GM12878 (cell line): ENCODE measurements at regions not wholly inside any gene's neighbourhood (a gene's known extent, or its start where the extent isn't known, plus 50 kb on each side); places are given as distances from the start of the nearest gene placed in this dataset.

Experiments
- ATAC-seq: fragments of 200-7000 bp; cut with Tn5 transposase; 3 replicates; pipeline ENCODE4 v1.9.1; 2020; ENCODE audit warnings: mild to moderate bottlenecking, moderate library complexity
- BruUV-seq: library from RNA; stranded (reverse); fragments of 400-500 nt; replicated peaks from 2 replicates; lab custom pipeline; 2021; lab: Mats Ljungman, UMichigan
- CTCF ChIA-PET: fragments of 300-600 bp; sonication (Branson Sonifier 250); formaldehyde crosslinking; extraction: SDS; loops from one replicate; lab custom pipeline; 2021; ENCODE audit warnings: inconsistent platforms; lab: Yijun Ruan, JAX
- POLR2A ChIA-PET: fragments of 350-600 bp; formaldehyde crosslinking; extraction: SDS; loops from one replicate; lab custom pipeline; 2021; ENCODE audit warnings: inconsistent platforms; lab: Charles Lee
- RAD21 ChIA-PET: fragments of 300-600 bp; sonication (Branson Sonifier 250); formaldehyde crosslinking; loops from one replicate; lab custom pipeline; 2023; ENCODE audit warnings: antibody characterized with exemption; ENCODE audit not compliant: unreplicated experiment; lab: Charles Lee
- SMC1A ChIA-PET: fragments of 300-600 bp; sonication (Branson Sonifier 250); formaldehyde crosslinking; loops from one replicate; lab custom pipeline; 2023; ENCODE audit not compliant: unreplicated experiment, uncharacterized antibody; lab: Charles Lee
- DNase-seq: peaks from one replicate; pipeline ENCODE4 v3.0.0-alpha.2; 2011; ENCODE audit warnings: low read depth, low spot score
- FAIRE-seq: peaks from 3 replicates; lab custom pipeline; 2011; peaks lifted over from hg19 to GRCh38; lab: Jason Lieb, UNC
- H2AFZ ChIP-seq: 2 replicates; pipeline ENCODE4 v1.6.0; 2011; ENCODE audit warnings: low read depth, low read length, control low read depth; ENCODE audit not compliant: control insufficient read depth
- H3K27ac ChIP-seq: 2 replicates; pipeline ENCODE4 v1.5.1; 2011; ENCODE audit warnings: control low read depth; ENCODE audit not compliant: control insufficient read depth, insufficient read depth
- H3K27me3 ChIP-seq, 2 experiments: replicated peaks in 1 of 2; 2 replicates each; pipeline versions ENCODE4 v1.6.0 to v1.6.1; 2011; ENCODE audit warnings: low read length in 1 of 2; ENCODE audit not compliant: control insufficient read depth in 2 of 2, insufficient read depth in 2 of 2
- H3K36me3 ChIP-seq, 2 experiments: 2 replicates each; pipeline ENCODE4 v1.5.1; 2011; ENCODE audit warnings: low read length in 1 of 2; ENCODE audit not compliant: control insufficient read depth in 2 of 2, insufficient read depth in 2 of 2
- H3K4me1 ChIP-seq: 2 replicates; pipeline ENCODE4 v1.6.1; 2011; ENCODE audit warnings: mild to moderate bottlenecking, low read length, moderate library complexity, mixed read lengths; ENCODE audit not compliant: control insufficient read depth, insufficient read depth
- H3K4me2 ChIP-seq: 2 replicates; pipeline ENCODE4 v1.6.0; 2011; ENCODE audit warnings: control low read depth; ENCODE audit not compliant: control insufficient read depth, insufficient read depth
- H3K4me3 ChIP-seq: fragments of 200-600 bp; sonication (generic); 2 replicates; pipeline ENCODE4 v1.5.1; 2016
- H3K79me2 ChIP-seq: 2 replicates; pipeline ENCODE4 v1.6.0; 2011; ENCODE audit warnings: low read length; ENCODE audit not compliant: control insufficient read depth, insufficient read depth
- H3K9ac ChIP-seq: 2 replicates; pipeline ENCODE4 v1.8.0; 2011; ENCODE audit warnings: low read length, control low read depth, mixed read lengths; ENCODE audit not compliant: control insufficient read depth, insufficient read depth
- H3K9me3 ChIP-seq: replicated peaks from 3 replicates; pipeline ENCODE4 v1.5.1; 2011; ENCODE audit warnings: mild to moderate bottlenecking, low read length; ENCODE audit not compliant: control insufficient read depth, insufficient read depth
- H4K20me1 ChIP-seq: 2 replicates; pipeline ENCODE4 v1.6.0; 2011; ENCODE audit not compliant: control insufficient read depth, insufficient read depth
- ATF2 ChIP-seq: IDR thresholded peaks from 2 replicates; pipeline ENCODE4 v1.6.1; 2012; ENCODE audit warnings: low read length, inconsistent platforms
- ATF7 ChIP-seq: fragments of 450-650 bp; IDR thresholded peaks from 2 replicates; pipeline ENCODE4 v1.6.1; 2016; ENCODE audit warnings: low read depth, mild to moderate bottlenecking
- BCL11A ChIP-seq: IDR thresholded peaks from 2 replicates; pipeline ENCODE4 v1.6.1; 2011; ENCODE audit warnings: low read depth, low read length
- BRCA1 ChIP-seq: IDR thresholded peaks from 2 replicates; pipeline ENCODE4 v1.6.1; 2011; ENCODE audit warnings: low read depth, low read length, improper control_type of control experiment
- CBX3 ChIP-seq: fragments of 200-600 bp; sonication (generic); IDR thresholded peaks from 2 replicates; pipeline ENCODE4 v1.6.1; 2016; ENCODE audit warnings: low read depth, borderline replicate concordance
- CUX1 ChIP-seq: IDR thresholded peaks from 2 replicates; pipeline ENCODE4 v1.6.1; 2012; ENCODE audit warnings: improper control_type of control experiment, low read depth, low read length; ENCODE audit not compliant: insufficient replicate concordance
- DPF2 ChIP-seq: fragments of 450-650 bp; IDR thresholded peaks from 2 replicates; pipeline ENCODE4 v1.6.1; 2017; ENCODE audit warnings: mild to moderate bottlenecking
- E2F4 ChIP-seq: IDR thresholded peaks from 2 replicates; pipeline ENCODE4 v1.6.1; 2012; ENCODE audit warnings: low read depth, low read length, improper control_type of control experiment
- EGR1 ChIP-seq, 2 experiments: IDR thresholded peaks; 1 replicate in 1 of 2; 2 replicates in 1 of 2; pipeline ENCODE4 v1.6.1; 2011 to 2012; ENCODE audit warnings: low read depth in 2 of 2, low read length in 2 of 2, borderline replicate concordance in 1 of 2, mild to moderate bottlenecking in 1 of 2, moderate library complexity in 1 of 2
- IRF3 ChIP-seq: fragments of 450-650 bp; IDR thresholded peaks from 2 replicates; pipeline ENCODE4 v1.6.1; 2014; ENCODE audit warnings: mild to moderate bottlenecking
- MTA2 ChIP-seq: fragments of 450-650 bp; IDR thresholded peaks from 2 replicates; pipeline ENCODE4 v1.6.1; 2016; ENCODE audit warnings: low read depth, mild to moderate bottlenecking, moderate library complexity
- POLR2A ChIP-seq: IDR thresholded peaks from 2 replicates; pipeline ENCODE4 v1.6.1; 2011; ENCODE audit warnings: low read depth, mild to moderate bottlenecking, low read length
- POLR2AphosphoS2 ChIP-seq: IDR thresholded peaks from 2 replicates; pipeline ENCODE4 v1.6.1; 2011; ENCODE audit warnings: low read depth, mild to moderate bottlenecking, low read length, improper control_type of control experiment, moderate library complexity
- SIX5 ChIP-seq: IDR thresholded peaks from 2 replicates; pipeline ENCODE4 v1.6.1; 2011; ENCODE audit warnings: mild to moderate bottlenecking, low read depth, low read length, moderate library complexity; ENCODE audit not compliant: severe bottlenecking
- ZBTB33 ChIP-seq: fragments of 450-650 bp; IDR thresholded peaks from 2 replicates; pipeline ENCODE4 v1.6.1; 2017; ENCODE audit warnings: mild to moderate bottlenecking
- WGBS: methylation state at CpG from one replicate; pipeline ENCODE4 v1.1.6; 2016; ENCODE audit warnings: low lambda C conversion rate; ENCODE audit not compliant: insufficient replicate concordance, insufficient coverage; ENCODE audit errors: missing lambda C conversion rate; 5-methylcytosine and 5-hydroxymethylcytosine counted together
- in situ Hi-C: fragments of 300-500 bp; cut with MboI; formaldehyde crosslinking; loops from 9 replicates; pipeline ENCODE4 v1.14.3; 2018; ENCODE audit warnings: mixed read lengths
- intact Hi-C: fragments of 100-400 bp; cut with micrococcal nuclease; formaldehyde crosslinking; loops from one replicate; pipeline ENCODE4 v1.14.2; 2022; ENCODE audit not compliant: unreplicated experiment

GRCh38 chrX:117094149-117094548 is 631.4 kb upstream of the CT83 start:
- H3K27me3 ChIP-seq, result no peaks in the 10 kb centered on the region
- H3K4me2 ChIP-seq, result no peak overlapping the region
- no peak overlapping the region for H3K9ac ChIP-seq
- no TSS peak for BruUV-seq
- POLR2A ChIA-PET, result no interaction called here
- H3K4me1 ChIP-seq, result no peaks in the 10 kb centered on the region
- CTCF ChIA-PET, result interaction anchor here (0.9 kb wide), 1 partner anchor 12 kb away, joined by 3 read pairs; no protein-coding TSS in a partner anchor
- H3K36me3 ChIP-seq, result no peaks in the 10 kb centered on the region
- no peak overlapping the region for H2AFZ ChIP-seq
- no peak for FAIRE-seq
- in situ Hi-C loops, result no loop called here
- RAD21 ChIA-PET, result no interaction called here
- H3K9me3 ChIP-seq, result no peaks in the 10 kb centered on the region; the same call in 1 of the 3 replicates
- no peaks in the 10 kb centered on the region for H3K79me2 ChIP-seq
- H4K20me1 ChIP-seq, result no peaks in the 10 kb centered on the region
- SMC1A ChIA-PET, result interaction anchor here (0.8 to 1.9 kb wide), 5 partner anchors 9 to 126 kb away, joined by 3 to 8 read pairs (median 3); no protein-coding TSS in a partner anchor
- no peak for DNase-seq
- intact Hi-C loops, result no loop called here
- no peak overlapping the region for H3K27ac ChIP-seq
- no peak overlapping the region for H3K4me3 ChIP-seq
- ATAC-seq, result no peak
- WGBS, result 0% methylated on average over 1 of the region's 1 CpG
- TF ChIP-seq BRCA1 (no peak), POLR2AphosphoS2 (no peak), ATF7 (no peak), CUX1 (no peak), BCL11A (no peak), POLR2A (no peak), SIX5 (no peak), ZBTB33 (no peak), EGR1 (IDR thresholded peaks at IDR 0.05; ENCODE audit: borderline replicate concordance in 1 of 2, low read depth in 2 of 2, low read length in 2 of 2) (no peak), MTA2 (no peak), CBX3 (no peak), DPF2 (no peak), IRF3 (no peak), E2F4 (no peak), ATF2 (no peak)
